ENCODE measurements at regions not wholly inside any gene's neighbourhood (a gene's known extent, or its start where the extent isn't known, plus 50 kb on each side); places are given as distances from the start of the nearest gene placed in this dataset.

- no peak for DNase-seq (ENCODE audit: low spot score)
- in situ Hi-C loops (cut with HindIII; ENCODE audit: low sequenced_read_pairs), result no loop called here
Observed at GRCh38 chr3:21158861-21159542, 592.0 kb downstream of the ZNF385D start.

DNA sequence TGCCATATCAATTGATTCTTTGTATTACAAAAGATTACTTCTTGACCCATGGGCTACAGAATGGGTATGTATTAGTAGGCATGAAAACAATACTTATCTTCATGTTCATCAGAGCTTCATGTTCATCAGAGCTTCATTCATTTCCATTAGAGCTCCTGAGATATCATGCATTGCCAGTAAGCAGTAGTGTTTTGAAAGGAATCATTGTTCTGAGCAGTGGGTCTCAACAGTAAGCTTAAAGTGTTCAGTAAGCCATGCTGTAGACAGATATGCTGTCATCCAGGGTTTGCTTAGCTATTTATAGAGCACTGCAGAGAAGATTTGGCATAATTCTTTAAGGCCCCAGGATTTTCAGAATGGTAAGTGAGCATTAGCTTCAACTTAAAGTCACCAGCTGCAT lies 596.1 kb downstream of the ZNF385D start:
- in situ Hi-C loops (cut with HindIII; ENCODE audit: low sequenced_read_pairs), result no loop called here
- DNase-seq (ENCODE audit: low spot score), result no peak

GRCh38 chr3:21152555-21152954 lies 598.5 kb downstream of the ZNF385D start:
- in situ Hi-C loops (cut with HindIII; ENCODE audit: low sequenced_read_pairs), result no loop called here
- DNase-seq (ENCODE audit: low spot score), result no peak

DNA sequence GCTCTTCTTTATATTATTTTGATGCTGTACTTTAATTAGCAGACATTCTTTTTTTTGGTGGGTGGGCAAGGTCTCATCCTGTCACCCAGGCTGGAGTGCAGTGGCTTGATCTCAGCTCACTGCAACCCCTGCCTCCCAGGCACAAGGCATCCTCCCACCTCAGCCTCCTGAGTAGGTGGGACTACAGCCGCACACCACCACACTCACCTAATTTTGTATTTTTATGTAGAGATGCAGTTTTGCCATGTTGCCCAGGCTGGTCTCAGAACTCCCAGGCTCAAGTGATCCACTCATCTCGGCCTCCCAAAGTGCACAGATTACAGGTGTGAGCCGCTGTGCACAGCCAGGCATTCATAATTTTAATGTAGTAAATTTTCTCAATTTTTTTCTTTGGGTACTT lies 608.1 kb downstream of the ZNF385D start:
- in situ Hi-C loops (cut with HindIII; ENCODE audit: low sequenced_read_pairs), result no loop called here

GRCh38 chr3:21142031-21142430 lies 609.0 kb downstream of the ZNF385D start:
- no peak for DNase-seq (ENCODE audit: low spot score)
- in situ Hi-C loops (cut with HindIII; ENCODE audit: low sequenced_read_pairs), result no loop called here

More for the DNA sequence above, 608.1 kb downstream of the ZNF385D start:
- no peak for DNase-seq (ENCODE audit: low spot score)

GRCh38 chr3:21140785-21141184 lies 610.2 kb downstream of the ZNF385D start:
- DNase-seq (ENCODE audit: low spot score), result no peak
- in situ Hi-C loops (cut with HindIII; ENCODE audit: low sequenced_read_pairs), result no loop called here

GRCh38 chr3:21138085-21138484 lies 612.9 kb downstream of the ZNF385D start:
- DNase-seq (ENCODE audit: low spot score), result no peak
- in situ Hi-C loops (cut with HindIII; ENCODE audit: low sequenced_read_pairs), result no loop called here

GRCh38 chr3:21132896-21133295 lies 618.1 kb downstream of the ZNF385D start:
- no peak for DNase-seq (ENCODE audit: low spot score)
- in situ Hi-C loops (cut with HindIII; ENCODE audit: low sequenced_read_pairs), result no loop called here

- in situ Hi-C loops (cut with HindIII; ENCODE audit: low sequenced_read_pairs), result no loop called here
- no peak for DNase-seq (ENCODE audit: low spot score)
Observed at GRCh38 chr3:21120826-21121225, 630.2 kb downstream of the ZNF385D start.

DNA sequence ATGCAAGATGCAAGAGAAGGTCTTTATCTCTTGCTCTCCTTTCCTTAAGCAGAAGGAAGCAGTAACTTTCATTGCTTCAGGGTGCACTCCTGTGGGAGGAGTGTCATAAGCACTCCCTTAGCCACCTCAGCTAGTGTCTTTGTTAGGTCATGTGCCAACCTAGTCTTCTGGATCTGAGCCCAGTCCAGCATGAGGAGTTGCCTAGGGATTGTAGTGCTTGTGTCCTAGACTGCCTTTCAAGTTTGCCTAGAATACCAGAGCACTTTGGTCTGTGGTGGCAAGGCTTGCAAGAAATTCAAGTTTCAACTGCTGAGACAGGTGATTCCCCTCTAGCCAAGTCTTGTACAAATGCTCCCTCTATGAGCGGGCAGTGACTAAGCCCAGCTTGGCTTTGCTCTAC lies 633.6 kb downstream of the ZNF385D start:
- in situ Hi-C loops (cut with HindIII; ENCODE audit: low sequenced_read_pairs), result no loop called here
- no peak for DNase-seq (ENCODE audit: low spot score)

GRCh38 chr3:21109056-21109455 lies 642.0 kb downstream of the ZNF385D start:
- DNase-seq (ENCODE audit: low spot score), result no peak
- in situ Hi-C loops (cut with HindIII; ENCODE audit: low sequenced_read_pairs), result no loop called here

DNA sequence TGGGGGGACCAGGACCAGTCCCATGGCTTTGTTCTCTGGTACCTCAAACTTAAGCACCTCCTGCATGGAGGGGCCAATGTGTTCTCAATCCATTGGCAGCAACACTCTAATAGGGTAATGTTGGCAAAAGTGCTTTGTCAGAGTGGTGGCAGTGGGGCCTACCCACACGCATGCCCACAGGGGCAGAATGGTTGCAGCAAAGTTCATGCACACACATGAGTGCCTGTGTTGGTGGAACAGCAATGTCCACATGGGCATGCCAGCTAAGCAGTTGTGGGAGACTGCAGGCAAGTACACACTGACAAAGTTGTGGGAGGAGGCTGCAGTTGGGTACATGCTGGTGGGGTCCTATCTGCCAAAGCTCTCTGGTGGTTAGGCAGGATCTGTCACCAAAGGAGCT lies 645.2 kb downstream of the ZNF385D start:
- in situ Hi-C loops (cut with HindIII; ENCODE audit: low sequenced_read_pairs), result no loop called here
- DNase-seq (ENCODE audit: low spot score), result no peak

DNA sequence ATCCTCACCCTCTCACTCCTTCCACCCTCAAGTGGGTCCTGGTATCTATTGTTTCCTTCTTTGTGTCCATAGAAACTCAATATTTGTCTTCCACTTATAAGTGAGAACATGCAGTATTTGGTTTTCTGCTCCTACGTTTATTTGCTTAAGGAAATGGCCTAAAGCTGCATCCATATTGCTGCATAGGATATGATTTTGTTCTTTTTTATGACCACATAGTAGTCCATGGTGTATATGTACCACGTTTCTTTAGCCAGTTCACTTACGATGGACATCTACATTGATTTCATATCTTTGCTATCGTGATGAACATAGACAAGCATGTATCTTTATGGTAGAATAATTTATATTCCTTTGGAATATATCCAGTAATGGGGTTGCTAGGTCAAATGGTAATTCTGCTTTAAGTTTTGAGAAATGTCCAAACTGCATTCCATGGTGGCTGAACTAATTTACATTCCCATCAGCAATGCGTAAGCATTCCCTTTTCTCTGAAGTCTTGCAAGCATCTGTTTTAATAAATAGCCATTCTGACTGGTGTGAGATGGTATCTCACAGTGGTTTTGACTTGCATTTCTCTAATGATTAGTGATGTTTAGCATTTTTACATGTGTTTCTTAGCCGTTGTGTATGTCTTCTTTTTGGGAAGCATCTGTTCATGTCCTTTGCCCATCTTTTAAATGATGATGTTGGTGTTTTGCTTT lies 650.2 kb downstream of the ZNF385D start:
- DNase-seq (ENCODE audit: low spot score), result no peak
- in situ Hi-C loops (cut with HindIII; ENCODE audit: low sequenced_read_pairs), result no loop called here

DNA sequence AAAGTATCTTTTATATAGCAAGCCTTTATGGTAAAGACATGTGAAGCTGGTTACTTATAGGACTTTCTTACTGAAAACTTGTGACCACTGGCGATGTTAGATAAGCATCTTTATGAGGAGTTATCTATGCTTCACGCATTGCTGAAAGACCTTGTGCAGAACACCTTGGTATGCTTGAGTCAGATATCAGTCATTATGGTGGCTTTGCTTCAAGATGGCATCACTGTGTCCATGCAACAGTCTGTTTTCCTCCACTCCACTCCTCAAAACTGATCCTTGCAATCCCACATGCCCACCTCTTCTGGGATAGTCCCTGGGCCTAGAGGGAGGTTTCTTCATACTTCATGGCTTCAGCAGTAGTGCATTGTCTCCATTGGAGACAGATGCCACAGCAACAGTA lies 656.3 kb downstream of the ZNF385D start:
- in situ Hi-C loops (cut with HindIII; ENCODE audit: low sequenced_read_pairs), result no loop called here

GRCh38 chr3:21073561-21073960 lies 677.4 kb downstream of the ZNF385D start:
- in situ Hi-C loops (cut with HindIII; ENCODE audit: low sequenced_read_pairs), result no loop called here
- DNase-seq (ENCODE audit: low spot score), result no peak

More for the DNA sequence above, 656.3 kb downstream of the ZNF385D start:
- DNase-seq (ENCODE audit: low spot score), result no peak

- in situ Hi-C loops (cut with HindIII; ENCODE audit: low sequenced_read_pairs), result no loop called here
- no peak for DNase-seq (ENCODE audit: low spot score)
Observed at GRCh38 chr3:21067031-21067813, 683.8 kb downstream of the ZNF385D start.

GRCh38 chr3:21062831-21063294 lies 688.1 kb downstream of the ZNF385D start:
- peak; percentile 6 for DNase-seq (ENCODE audit: low spot score)
- in situ Hi-C loops (cut with HindIII; ENCODE audit: low sequenced_read_pairs), result no loop called here

DNA sequence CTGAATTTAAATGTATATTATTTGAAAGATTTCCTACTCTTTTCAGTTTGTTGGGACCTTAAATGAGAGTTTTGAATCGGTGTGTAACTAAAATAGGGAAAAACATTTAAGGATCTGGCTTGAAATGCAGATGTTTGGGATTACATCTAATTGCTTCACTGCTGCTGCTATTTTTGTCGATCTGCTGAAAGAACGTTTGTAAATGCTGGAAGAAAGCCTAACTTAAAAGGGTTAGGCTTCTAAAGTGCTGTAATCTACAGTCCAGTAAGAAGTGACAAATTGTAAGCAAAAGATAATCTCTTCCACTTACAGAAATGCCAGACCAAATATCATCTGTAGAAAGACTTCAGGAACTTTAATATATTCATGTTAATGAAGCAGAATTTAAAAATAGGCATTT lies 691.6 kb downstream of the ZNF385D start:
- in situ Hi-C loops (cut with HindIII; ENCODE audit: low sequenced_read_pairs), result no loop called here
- no peak for DNase-seq (ENCODE audit: low spot score)

DNA sequence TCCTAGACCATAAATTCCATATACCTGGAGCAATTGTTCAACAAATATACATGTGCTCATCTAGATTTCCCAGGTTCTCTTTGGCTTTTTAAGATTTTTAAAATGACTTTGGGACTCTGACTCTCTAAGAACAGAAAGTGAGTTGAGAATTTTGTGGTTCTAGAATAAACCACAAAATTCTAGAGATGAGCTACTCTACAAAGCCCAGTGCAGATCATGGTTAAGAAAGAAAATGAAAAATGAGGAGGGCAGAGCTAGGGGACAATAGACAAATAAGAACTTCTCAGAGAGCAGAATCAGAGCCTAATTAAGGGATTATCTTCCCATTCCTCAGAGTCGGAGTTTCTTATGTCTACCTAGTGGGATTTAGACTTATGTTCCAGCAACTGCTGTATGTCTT lies 694.7 kb downstream of the ZNF385D start:
- no peak for DNase-seq (ENCODE audit: low spot score)
- in situ Hi-C loops (cut with HindIII; ENCODE audit: low sequenced_read_pairs), result no loop called here

- DNase-seq (ENCODE audit: low spot score), result no peak
- in situ Hi-C loops (cut with HindIII; ENCODE audit: low sequenced_read_pairs), result no loop called here
Observed at GRCh38 chr3:21055015-21055414, 696.0 kb downstream of the ZNF385D start.
